H9 (cell line): ENCODE measurements at regions not wholly inside any gene's neighbourhood (a gene's known extent, or its start where the extent isn't known, plus 50 kb on each side); places are given as distances from the start of the nearest gene placed in this dataset.

ENCODE experiments used
- DNase-seq: peaks from one replicate; pipeline ENCODE4 v3.0.0-alpha.2; 2017
- H2AFZ ChIP-seq: one replicate; pipeline ENCODE4 v1.6.1; 2013; ENCODE audit warnings: mild to moderate bottlenecking, low read length, control low read depth, moderate library complexity
- H2AK5ac ChIP-seq: 2 replicates; pipeline ENCODE4 v1.6.1; 2013; ENCODE audit warnings: low read length, control low read depth, mixed read lengths; ENCODE audit not compliant: insufficient read length
- H2BK120ac ChIP-seq: one replicate; pipeline ENCODE4 v1.6.1; 2013; ENCODE audit warnings: low read depth, mild to moderate bottlenecking, low read length, control low read depth, inconsistent platforms; ENCODE audit not compliant: poor library complexity, severe bottlenecking
- H2BK12ac ChIP-seq: 2 replicates; pipeline ENCODE4 v1.6.1; 2013; ENCODE audit warnings: low read length, control low read depth, mixed read lengths, low read depth; ENCODE audit not compliant: insufficient read length
- H2BK15ac ChIP-seq: 2 replicates; pipeline ENCODE4 v1.6.1; 2013; ENCODE audit warnings: low read depth, low read length, control low read depth
- H2BK20ac ChIP-seq: one replicate; pipeline ENCODE4 v1.6.1; 2013; ENCODE audit warnings: low read depth, mild to moderate bottlenecking, low read length, control low read depth, inconsistent platforms; ENCODE audit not compliant: poor library complexity, severe bottlenecking
- H2BK5ac ChIP-seq: 2 replicates; pipeline ENCODE4 v1.6.1; 2013; ENCODE audit warnings: low read length, control low read depth, mixed read lengths; ENCODE audit not compliant: insufficient read length
- H3K14ac ChIP-seq: 2 replicates; pipeline ENCODE4 v1.6.1; 2013; ENCODE audit warnings: low read length, control low read depth; ENCODE audit not compliant: insufficient read depth
- H3K18ac ChIP-seq: 2 replicates; pipeline ENCODE4 v1.6.1; 2013; ENCODE audit warnings: low read depth, mild to moderate bottlenecking, mixed read lengths, low read length, control low read depth; ENCODE audit not compliant: insufficient read length
- H3K23ac ChIP-seq: 2 replicates; pipeline ENCODE4 v1.6.1; 2013; ENCODE audit warnings: low read length, control low read depth, mixed read lengths, low read depth; ENCODE audit not compliant: insufficient read length
- H3K23me2 ChIP-seq: 2 replicates; pipeline ENCODE4 v1.6.1; 2013; ENCODE audit warnings: low read depth, mild to moderate bottlenecking, mixed read lengths, low read length, control low read depth; ENCODE audit not compliant: insufficient read length, poor library complexity, severe bottlenecking
- H3K27ac ChIP-seq: 2 replicates; pipeline ENCODE4 v1.5.1; 2013; ENCODE audit warnings: low read length, control low read depth, mixed read lengths, low read depth; ENCODE audit not compliant: insufficient read length
- H3K27me3 ChIP-seq: 2 replicates; pipeline ENCODE4 v1.6.1; 2013; ENCODE audit warnings: low read length, control low read depth, inconsistent platforms; ENCODE audit not compliant: insufficient read depth
- H3K4ac ChIP-seq: 2 replicates; pipeline ENCODE4 v1.6.1; 2013; ENCODE audit warnings: low read depth, mild to moderate bottlenecking, control low read depth, inconsistent platforms, low read length, moderate library complexity
- H3K4me1 ChIP-seq: 2 replicates; pipeline ENCODE4 v1.6.1; 2013; ENCODE audit warnings: low read length, control low read depth, inconsistent platforms; ENCODE audit not compliant: insufficient read depth
- H3K4me2 ChIP-seq: 2 replicates; pipeline ENCODE4 v1.6.1; 2013; ENCODE audit warnings: low read length, control low read depth, mixed read lengths; ENCODE audit not compliant: insufficient read length, insufficient read depth
- H3K56ac ChIP-seq: 2 replicates; pipeline ENCODE4 v1.6.1; 2013; ENCODE audit warnings: low read depth, mild to moderate bottlenecking, mixed read lengths, low read length, control low read depth; ENCODE audit not compliant: insufficient read length
- H3K79me1 ChIP-seq: 2 replicates; pipeline ENCODE4 v1.6.1; 2013; ENCODE audit warnings: low read depth, mild to moderate bottlenecking, moderate library complexity, low read length, control low read depth, inconsistent platforms; ENCODE audit not compliant: insufficient read depth, poor library complexity, severe bottlenecking
- H3K79me2 ChIP-seq: 2 replicates; pipeline ENCODE4 v1.6.1; 2013; ENCODE audit warnings: low read length, control low read depth, inconsistent platforms; ENCODE audit not compliant: insufficient read depth
- H3K9ac ChIP-seq: 2 replicates; pipeline ENCODE4 v1.6.1; 2013; ENCODE audit warnings: low read length, control low read depth, mixed read lengths; ENCODE audit not compliant: insufficient read length; ENCODE audit errors: extremely low read depth
- H3K9me3 ChIP-seq: one replicate; pipeline ENCODE4 v1.6.1; 2013; ENCODE audit warnings: low read depth, low read length, inconsistent platforms; ENCODE audit not compliant: control insufficient read depth
- H3T11ph ChIP-seq: one replicate; pipeline ENCODE4 v1.6.1; 2013; ENCODE audit warnings: mild to moderate bottlenecking, low read length, control low read depth, inconsistent platforms
- H4K20me1 ChIP-seq: one replicate; pipeline ENCODE4 v1.6.1; 2013; ENCODE audit not compliant: control insufficient read depth, insufficient read length, insufficient read depth
- H4K5ac ChIP-seq: 2 replicates; pipeline ENCODE4 v1.6.1; 2013; ENCODE audit warnings: low read depth, mild to moderate bottlenecking, mixed read lengths, low read length, control low read depth; ENCODE audit not compliant: insufficient read length
- H4K8ac ChIP-seq: replicated peaks from 2 replicates; pipeline ENCODE4 v1.6.1; 2013; ENCODE audit warnings: low read length, control low read depth, mixed read lengths, low read depth; ENCODE audit not compliant: insufficient read length
- H4K91ac ChIP-seq: 2 replicates; pipeline ENCODE4 v1.6.1; 2013; ENCODE audit warnings: low read depth, mild to moderate bottlenecking, moderate library complexity, mixed read lengths, low read length, control low read depth; ENCODE audit not compliant: insufficient read length
- H3K27ac Mint-ChIP-seq, 3 experiments: 2 replicates in 2 of 3; 3 replicates in 1 of 3; pipeline ENCODE4 v1.8.0; 2020 to 2021; ENCODE audit warnings: mixed read lengths in 3 of 3, mild to moderate bottlenecking in 1 of 3, moderate library complexity in 1 of 3
- H3K27me3 Mint-ChIP-seq: 2 replicates; pipeline ENCODE4 v1.8.0; 2021; ENCODE audit warnings: low read depth, mild to moderate bottlenecking, moderate library complexity, mixed read lengths
- H3K36me3 Mint-ChIP-seq, 3 experiments: 2 replicates in 2 of 3; 3 replicates in 1 of 3; pipeline ENCODE4 v1.8.0; 2020 to 2021; ENCODE audit warnings: low read depth in 3 of 3, mixed read lengths in 3 of 3; ENCODE audit not compliant: insufficient read depth in 1 of 3
- H3K4me1 Mint-ChIP-seq, 2 experiments: 2 replicates each; pipeline ENCODE4 v1.8.0; 2020; ENCODE audit warnings: mixed read lengths in 2 of 2
- H3K4me3 Mint-ChIP-seq, 2 experiments: 2 replicates in 1 of 2; 3 replicates in 1 of 2; pipeline ENCODE4 v1.8.0; 2020 to 2021; ENCODE audit warnings: mild to moderate bottlenecking in 2 of 2, mixed read lengths in 2 of 2, moderate library complexity in 1 of 2
- H3K9me3 Mint-ChIP-seq, 2 experiments: 2 replicates in 1 of 2; 3 replicates in 1 of 2; pipeline ENCODE4 v1.8.0; 2020; ENCODE audit warnings: mild to moderate bottlenecking in 2 of 2, mixed read lengths in 2 of 2, moderate library complexity in 1 of 2
- WGBS: extraction: QIAGEN DNeasy Blood & Tissue Kit; methylation state at CpG from one replicate; pipeline ENCODE4 v1.1.7; 2013; ENCODE audit warnings: missing lambda C conversion rate, low lambda C conversion rate, mixed read lengths; ENCODE audit not compliant: insufficient read length; ENCODE audit errors: extremely low coverage; 5-methylcytosine and 5-hydroxymethylcytosine counted together
- TF ChIP-seq, protein P1 (sequence below): fragments of 200-600 bp; sonication (generic); conservative IDR thresholded peaks from 3 replicates; pipeline ENCODE4 v1.8.0; 2021; ENCODE audit warnings: antibody characterized with exemption, mild to moderate bottlenecking

DNA sequence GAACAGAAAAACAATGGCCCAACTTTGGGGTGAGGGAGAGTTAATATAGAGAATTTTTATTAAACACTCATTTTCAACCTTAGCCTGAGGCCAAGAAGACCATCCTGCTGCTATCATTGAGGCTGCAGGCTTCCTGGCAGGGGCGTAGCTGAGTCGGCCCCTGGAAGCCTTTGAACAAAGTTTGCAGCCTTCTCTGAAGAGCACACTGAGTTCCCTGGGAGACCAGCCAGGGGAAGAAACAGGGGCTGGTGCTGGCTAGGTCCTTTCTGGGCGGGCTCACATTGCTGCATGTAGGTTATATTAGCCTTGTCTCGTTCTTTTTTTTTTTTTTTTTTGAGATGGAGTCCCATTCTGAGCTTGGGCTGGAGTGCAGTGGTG, 126.8 kb upstream of the HS6ST1 start:
- no peak overlapping the region for H4K91ac ChIP-seq
- no peak overlapping the region for H3K56ac ChIP-seq
- no peak overlapping the region for H2BK12ac ChIP-seq
- H4K8ac ChIP-seq, result no peak overlapping the region
- no peak overlapping the region for H2BK15ac ChIP-seq
- H3T11ph ChIP-seq, result no peak overlapping the region
- H2AK5ac ChIP-seq, result no peak overlapping the region
- H3K27me3 ChIP-seq, result no peaks in the 10 kb centered on the region
- Mint-ChIP-seq H3K4me3 (no peak overlapping the region), H3K27me3 (0 out of 2 replicates have a peak, but pooled peaks cover 1% of the 10 kb centered on the region), H3K4me1 (peaks cover 21 to 23% of the 10 kb centered on the region in 2 experiments), H3K36me3 (no peaks in the 10 kb centered on the region), H3K9me3 (no peaks in the 10 kb centered on the region), H3K27ac (no peak overlapping the region)
- no peaks in the 10 kb centered on the region for H3K79me2 ChIP-seq
- WGBS, result no CpG with 5 or more reads among the region's 4 CpGs
- H4K5ac ChIP-seq, result no peak overlapping the region
- H3K9ac ChIP-seq, result no peak overlapping the region
- H3K27ac ChIP-seq, result no peak overlapping the region
- H2BK120ac ChIP-seq, result no peak overlapping the region
- H3K4me2 ChIP-seq, result no peak overlapping the region
- H3K14ac ChIP-seq, result no peak overlapping the region
- peaks cover 3% of the 10 kb centered on the region; the same call in 1 of the 2 replicates for H3K4me1 ChIP-seq
- peak; percentile 12 for DNase-seq
- H3K9me3 ChIP-seq, result no peaks in the 10 kb centered on the region
- TF ChIP-seq, protein P1, sequence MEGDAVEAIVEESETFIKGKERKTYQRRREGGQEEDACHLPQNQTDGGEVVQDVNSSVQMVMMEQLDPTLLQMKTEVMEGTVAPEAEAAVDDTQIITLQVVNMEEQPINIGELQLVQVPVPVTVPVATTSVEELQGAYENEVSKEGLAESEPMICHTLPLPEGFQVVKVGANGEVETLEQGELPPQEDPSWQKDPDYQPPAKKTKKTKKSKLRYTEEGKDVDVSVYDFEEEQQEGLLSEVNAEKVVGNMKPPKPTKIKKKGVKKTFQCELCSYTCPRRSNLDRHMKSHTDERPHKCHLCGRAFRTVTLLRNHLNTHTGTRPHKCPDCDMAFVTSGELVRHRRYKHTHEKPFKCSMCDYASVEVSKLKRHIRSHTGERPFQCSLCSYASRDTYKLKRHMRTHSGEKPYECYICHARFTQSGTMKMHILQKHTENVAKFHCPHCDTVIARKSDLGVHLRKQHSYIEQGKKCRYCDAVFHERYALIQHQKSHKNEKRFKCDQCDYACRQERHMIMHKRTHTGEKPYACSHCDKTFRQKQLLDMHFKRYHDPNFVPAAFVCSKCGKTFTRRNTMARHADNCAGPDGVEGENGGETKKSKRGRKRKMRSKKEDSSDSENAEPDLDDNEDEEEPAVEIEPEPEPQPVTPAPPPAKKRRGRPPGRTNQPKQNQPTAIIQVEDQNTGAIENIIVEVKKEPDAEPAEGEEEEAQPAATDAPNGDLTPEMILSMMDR, result no peak
- no peaks in the 10 kb centered on the region for H4K20me1 ChIP-seq
- no peaks in the 10 kb centered on the region for H3K23me2 ChIP-seq
- no peak overlapping the region for H3K4ac ChIP-seq
- H3K79me1 ChIP-seq, result no peaks in the 10 kb centered on the region
- H2BK20ac ChIP-seq, result no peak overlapping the region
- H2AFZ ChIP-seq, result no peak overlapping the region
- H2BK5ac ChIP-seq, result no peak overlapping the region
- H3K23ac ChIP-seq, result no peak overlapping the region
- no peak overlapping the region for H3K18ac ChIP-seq
